ENCODE measurements at regions not wholly inside any gene's neighbourhood (a gene's known extent, or its start where the extent isn't known, plus 50 kb on each side); places are given as distances from the start of the nearest gene placed in this dataset.
"Not testable (repeated sequence)": the region's sequence is repeated elsewhere in the genome, so short reads cannot be mapped to it uniquely, and the experiment has no call there.

- not testable (repeated sequence) for ATAC-seq (replicated peaks in 1 of 2); H3K27ac Mint-ChIP-seq; DNase-seq; H3K9me3 Mint-ChIP-seq; H3K4me1 Mint-ChIP-seq (ENCODE audit: low read depth); H3K36me3 Mint-ChIP-seq (ENCODE audit: insufficient read depth in 2 of 2); H3K4me3 Mint-ChIP-seq; H3K27me3 Mint-ChIP-seq (ENCODE audit: low read depth)
These were observed 221.7 kb upstream of the PRKX start for GRCh38 chrX:3935196-3935595.

DNA sequence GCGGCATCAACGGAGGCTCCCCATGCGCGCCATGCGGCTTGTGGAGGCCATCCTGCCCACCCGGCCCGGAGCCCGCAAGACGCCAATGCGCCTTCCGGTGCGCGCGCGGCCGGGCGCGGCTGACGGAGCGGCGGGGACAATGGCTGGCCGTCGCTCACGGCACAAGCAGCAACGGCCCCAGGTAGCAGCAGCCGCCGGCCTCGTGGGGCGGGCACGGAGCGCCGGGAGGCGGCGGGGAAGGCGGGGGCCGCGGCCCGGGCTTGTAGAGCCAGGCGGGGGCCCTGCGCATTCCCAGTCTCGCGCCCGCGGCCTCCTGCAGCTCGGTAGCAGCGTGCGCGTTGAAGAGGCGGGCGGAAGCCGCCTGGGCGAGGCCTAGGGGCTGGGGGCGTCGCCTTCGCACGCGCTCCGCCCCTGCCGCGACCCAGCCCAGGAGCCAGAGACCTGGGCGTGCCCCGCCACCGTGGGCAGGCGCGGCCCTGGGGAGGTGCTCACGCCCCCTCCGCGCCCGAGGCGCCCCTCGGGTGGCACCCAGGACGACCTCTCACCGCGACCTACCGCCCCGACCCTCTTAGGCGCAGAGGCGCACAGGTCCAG is 207.1 kb upstream of the PRKX start:
- H3K4me3 Mint-ChIP-seq; H3K4me1 Mint-ChIP-seq (ENCODE audit: low read depth); DNase-seq; H3K27me3 Mint-ChIP-seq (ENCODE audit: low read depth); H3K9me3 Mint-ChIP-seq; H3K27ac Mint-ChIP-seq; H3K36me3 Mint-ChIP-seq (ENCODE audit: insufficient read depth in 2 of 2): not testable (repeated sequence)
- ATAC-seq (replicated peaks in 1 of 2), result peak; percentile 98 to 99

DNA sequence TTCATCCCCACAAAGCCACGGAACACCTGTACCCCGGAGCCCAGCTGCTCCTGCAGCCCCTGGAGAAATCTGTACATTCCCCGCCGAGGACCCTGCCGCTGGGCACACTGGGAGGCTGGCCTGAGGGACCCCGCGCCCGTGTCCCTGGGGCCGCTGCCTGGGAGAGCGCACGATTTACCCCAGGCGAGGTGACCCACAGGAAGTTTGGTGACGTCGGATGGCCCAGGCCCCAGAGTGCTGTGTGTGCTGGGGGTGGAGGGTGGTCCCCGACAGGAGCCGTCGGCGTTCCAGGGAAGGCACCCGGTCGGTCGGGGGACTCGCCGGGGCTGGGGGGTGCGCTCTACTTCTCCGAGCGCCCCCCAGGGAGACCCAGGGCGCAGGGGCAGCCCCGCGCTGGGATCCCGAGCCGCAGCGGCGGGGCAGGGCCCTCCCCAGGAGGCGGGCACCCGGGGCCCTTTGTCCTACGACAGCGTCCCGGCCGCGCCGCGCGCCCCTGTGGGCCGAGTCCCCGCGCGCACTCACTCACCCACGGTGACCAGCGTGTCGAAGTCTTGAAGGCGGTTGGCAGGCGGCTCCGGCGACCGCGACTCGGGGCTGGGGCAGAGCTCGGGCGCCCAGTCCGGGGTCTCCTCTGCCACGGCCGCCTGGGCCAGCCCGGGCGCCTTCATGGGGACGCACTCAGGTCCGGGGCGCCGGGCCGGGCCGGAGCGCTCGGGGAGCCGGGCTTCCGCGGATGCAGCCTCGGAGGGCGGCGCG is 206.4 kb upstream of the PRKX start:
- DNase-seq; H3K4me1 Mint-ChIP-seq (ENCODE audit: low read depth); H3K36me3 Mint-ChIP-seq (ENCODE audit: insufficient read depth in 2 of 2); H3K4me3 Mint-ChIP-seq; H3K27ac Mint-ChIP-seq; H3K27me3 Mint-ChIP-seq (ENCODE audit: low read depth); H3K9me3 Mint-ChIP-seq: not testable (repeated sequence)
- peak; percentile 26 to 38 for ATAC-seq (replicated peaks in 1 of 2)

DNA sequence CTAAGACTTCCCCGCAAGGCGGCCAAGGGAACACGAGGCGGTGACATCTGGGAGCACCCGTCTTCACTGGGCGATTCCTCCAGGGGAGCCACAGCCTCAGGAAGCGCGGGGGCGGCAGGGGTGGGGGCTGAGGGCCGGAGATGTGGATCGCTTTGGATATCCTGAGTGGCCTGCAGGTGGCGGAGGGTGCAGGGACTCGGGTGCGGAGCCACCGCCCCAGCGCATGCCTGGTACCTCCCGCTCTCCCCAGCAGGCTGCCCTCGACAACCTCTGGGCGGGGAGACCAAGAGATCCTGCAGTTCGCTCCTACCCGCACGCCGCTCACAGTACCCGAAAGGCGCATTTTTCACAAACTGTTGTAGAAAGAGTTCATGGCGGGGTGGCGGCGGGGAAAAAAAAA is 201.4 kb upstream of the PRKX start:
- not testable (repeated sequence) for H3K36me3 Mint-ChIP-seq (ENCODE audit: insufficient read depth in 2 of 2); H3K27ac Mint-ChIP-seq; DNase-seq; H3K27me3 Mint-ChIP-seq (ENCODE audit: low read depth); H3K4me3 Mint-ChIP-seq; ATAC-seq (replicated peaks in 1 of 2); H3K9me3 Mint-ChIP-seq; H3K4me1 Mint-ChIP-seq (ENCODE audit: low read depth)

DNA sequence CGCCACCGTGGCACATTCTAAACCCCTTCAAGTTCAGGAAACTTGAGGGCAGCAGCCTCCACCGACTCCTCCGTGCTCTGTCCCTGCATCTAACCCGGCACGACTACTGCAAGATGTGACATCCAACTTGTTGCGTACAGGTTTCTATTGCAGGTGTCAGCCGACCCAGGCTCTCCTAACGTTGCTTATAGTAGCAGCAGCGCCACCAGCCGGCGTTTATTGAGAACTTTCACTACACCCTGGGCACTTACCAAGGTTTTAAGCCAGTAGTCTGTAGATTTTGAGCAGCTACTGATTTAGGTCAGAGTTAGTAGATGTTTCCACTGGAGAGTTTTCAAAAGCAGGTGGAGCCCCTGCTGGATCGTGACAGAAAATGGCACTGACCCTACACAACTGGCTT is 200.6 kb upstream of the PRKX start:
- H3K9me3 Mint-ChIP-seq; ATAC-seq (replicated peaks in 1 of 2); DNase-seq; H3K27me3 Mint-ChIP-seq (ENCODE audit: low read depth); H3K4me1 Mint-ChIP-seq (ENCODE audit: low read depth); H3K27ac Mint-ChIP-seq; H3K4me3 Mint-ChIP-seq; H3K36me3 Mint-ChIP-seq (ENCODE audit: insufficient read depth in 2 of 2): not testable (repeated sequence)

- H3K27ac Mint-ChIP-seq; H3K4me1 Mint-ChIP-seq (ENCODE audit: low read depth); H3K4me3 Mint-ChIP-seq; DNase-seq; H3K9me3 Mint-ChIP-seq; H3K27me3 Mint-ChIP-seq (ENCODE audit: low read depth); H3K36me3 Mint-ChIP-seq (ENCODE audit: insufficient read depth in 2 of 2); ATAC-seq (replicated peaks in 1 of 2): not testable (repeated sequence)
These were observed 197.6 kb upstream of the PRKX start for GRCh38 chrX:3911012-3911411.

DNA sequence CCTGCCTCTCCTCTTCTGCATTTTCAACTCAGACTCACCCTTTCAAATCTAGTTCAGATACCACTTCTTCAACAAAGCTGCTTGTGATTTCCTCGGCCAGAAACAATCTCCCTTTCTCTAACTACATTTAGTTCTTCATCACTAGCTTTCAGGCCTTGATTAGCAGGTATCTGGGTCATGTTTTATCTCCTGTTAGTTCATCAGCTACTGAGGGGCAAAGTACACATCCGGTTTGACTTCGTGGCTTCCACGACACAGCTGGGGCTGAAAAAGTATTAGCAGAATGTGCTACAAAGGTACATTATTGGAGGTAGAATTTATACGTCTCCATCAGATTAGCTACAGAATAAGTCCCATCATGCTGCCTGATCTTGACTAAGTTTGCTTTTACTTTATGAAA is 197.2 kb upstream of the PRKX start:
- not testable (repeated sequence) for ATAC-seq (replicated peaks in 1 of 2); H3K9me3 Mint-ChIP-seq; DNase-seq; H3K27ac Mint-ChIP-seq; H3K27me3 Mint-ChIP-seq (ENCODE audit: low read depth); H3K36me3 Mint-ChIP-seq (ENCODE audit: insufficient read depth in 2 of 2); H3K4me1 Mint-ChIP-seq (ENCODE audit: low read depth); H3K4me3 Mint-ChIP-seq

- not testable (repeated sequence) for H3K4me1 Mint-ChIP-seq (ENCODE audit: low read depth); DNase-seq; H3K27me3 Mint-ChIP-seq (ENCODE audit: low read depth); H3K36me3 Mint-ChIP-seq (ENCODE audit: insufficient read depth in 2 of 2); ATAC-seq (replicated peaks in 1 of 2); H3K9me3 Mint-ChIP-seq; H3K27ac Mint-ChIP-seq; H3K4me3 Mint-ChIP-seq
These were observed 192.2 kb upstream of the PRKX start for GRCh38 chrX:3905522-3906258.

- H3K36me3 Mint-ChIP-seq (ENCODE audit: insufficient read depth in 2 of 2); ATAC-seq (replicated peaks in 1 of 2); H3K27me3 Mint-ChIP-seq (ENCODE audit: low read depth); H3K4me3 Mint-ChIP-seq; DNase-seq; H3K27ac Mint-ChIP-seq; H3K9me3 Mint-ChIP-seq; H3K4me1 Mint-ChIP-seq (ENCODE audit: low read depth): not testable (repeated sequence)
These were observed 188.8 kb upstream of the PRKX start for GRCh38 chrX:3902222-3902621.

- H3K4me1 Mint-ChIP-seq (ENCODE audit: low read depth); H3K27me3 Mint-ChIP-seq (ENCODE audit: low read depth); H3K9me3 Mint-ChIP-seq; DNase-seq; H3K27ac Mint-ChIP-seq; H3K36me3 Mint-ChIP-seq (ENCODE audit: insufficient read depth in 2 of 2); ATAC-seq (replicated peaks in 1 of 2); H3K4me3 Mint-ChIP-seq: not testable (repeated sequence)
These were observed 183.3 kb upstream of the PRKX start for GRCh38 chrX:3896755-3897154.

DNA sequence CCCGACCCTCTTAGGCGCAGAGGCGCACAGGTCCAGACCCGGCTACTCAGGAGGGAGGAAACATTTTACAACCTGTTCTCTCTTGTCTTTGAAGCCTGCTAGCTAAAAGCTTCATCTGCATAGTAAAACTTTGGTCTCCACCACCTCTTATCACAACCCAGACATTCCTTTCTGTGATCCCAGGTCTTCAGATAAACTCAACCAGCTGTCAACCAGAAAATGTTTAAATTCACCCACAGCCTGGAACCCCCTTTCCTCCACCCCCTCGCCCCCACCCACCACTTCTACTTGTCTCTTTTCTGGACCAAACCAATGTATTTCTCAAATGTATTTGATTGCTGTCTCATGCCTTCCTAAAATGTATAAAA is 169.1 kb upstream of the PRKX start:
- H3K27ac Mint-ChIP-seq; H3K4me1 Mint-ChIP-seq (ENCODE audit: low read depth); ATAC-seq (replicated peaks in 1 of 2); H3K9me3 Mint-ChIP-seq; DNase-seq; H3K27me3 Mint-ChIP-seq (ENCODE audit: low read depth); H3K36me3 Mint-ChIP-seq (ENCODE audit: insufficient read depth in 2 of 2): not testable (repeated sequence)
- H3K4me3 Mint-ChIP-seq, result peak overlapping the region; percentile 18 to 54

DNA sequence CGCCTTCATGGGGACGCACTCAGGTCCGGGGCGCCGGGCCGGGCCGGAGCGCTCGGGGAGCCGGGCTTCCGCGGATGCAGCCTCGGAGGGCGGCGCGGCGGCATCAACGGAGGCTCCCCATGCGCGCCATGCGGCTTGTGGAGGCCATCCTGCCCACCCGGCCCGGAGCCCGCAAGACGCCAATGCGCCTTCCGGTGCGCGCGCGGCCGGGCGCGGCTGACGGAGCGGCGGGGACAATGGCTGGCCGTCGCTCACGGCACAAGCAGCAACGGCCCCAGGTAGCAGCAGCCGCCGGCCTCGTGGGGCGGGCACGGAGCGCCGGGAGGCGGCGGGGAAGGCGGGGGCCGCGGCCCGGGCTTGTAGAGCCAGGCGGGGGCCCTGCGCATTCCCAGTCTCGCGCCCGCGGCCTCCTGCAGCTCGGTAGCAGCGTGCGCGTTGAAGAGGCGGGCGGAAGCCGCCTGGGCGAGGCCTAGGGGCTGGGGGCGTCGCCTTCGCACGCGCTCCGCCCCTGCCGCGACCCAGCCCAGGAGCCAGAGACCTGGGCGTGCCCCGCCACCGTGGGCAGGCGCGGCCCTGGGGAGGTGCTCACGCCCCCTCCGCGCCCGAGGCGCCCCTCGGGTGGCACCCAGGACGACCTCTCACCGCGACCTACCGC is 168.6 kb upstream of the PRKX start:
- H3K4me3 Mint-ChIP-seq, result peak overlapping the region in 1 of 2 donors; percentile 54
- not testable (repeated sequence) for DNase-seq; H3K27ac Mint-ChIP-seq; H3K9me3 Mint-ChIP-seq; H3K4me1 Mint-ChIP-seq (ENCODE audit: low read depth); H3K36me3 Mint-ChIP-seq (ENCODE audit: insufficient read depth in 2 of 2); H3K27me3 Mint-ChIP-seq (ENCODE audit: low read depth)
- ATAC-seq (replicated peaks in 1 of 2), result peak; percentile 98 to 99

DNA sequence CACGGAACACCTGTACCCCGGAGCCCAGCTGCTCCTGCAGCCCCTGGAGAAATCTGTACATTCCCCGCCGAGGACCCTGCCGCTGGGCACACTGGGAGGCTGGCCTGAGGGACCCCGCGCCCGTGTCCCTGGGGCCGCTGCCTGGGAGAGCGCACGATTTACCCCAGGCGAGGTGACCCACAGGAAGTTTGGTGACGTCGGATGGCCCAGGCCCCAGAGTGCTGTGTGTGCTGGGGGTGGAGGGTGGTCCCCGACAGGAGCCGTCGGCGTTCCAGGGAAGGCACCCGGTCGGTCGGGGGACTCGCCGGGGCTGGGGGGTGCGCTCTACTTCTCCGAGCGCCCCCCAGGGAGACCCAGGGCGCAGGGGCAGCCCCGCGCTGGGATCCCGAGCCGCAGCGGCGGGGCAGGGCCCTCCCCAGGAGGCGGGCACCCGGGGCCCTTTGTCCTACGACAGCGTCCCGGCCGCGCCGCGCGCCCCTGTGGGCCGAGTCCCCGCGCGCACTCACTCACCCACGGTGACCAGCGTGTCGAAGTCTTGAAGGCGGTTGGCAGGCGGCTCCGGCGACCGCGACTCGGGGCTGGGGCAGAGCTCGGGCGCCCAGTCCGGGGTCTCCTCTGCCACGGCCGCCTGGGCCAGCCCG is 167.9 kb upstream of the PRKX start:
- not testable (repeated sequence) for H3K4me1 Mint-ChIP-seq (ENCODE audit: low read depth); H3K4me3 Mint-ChIP-seq; DNase-seq; H3K27ac Mint-ChIP-seq; H3K9me3 Mint-ChIP-seq; H3K36me3 Mint-ChIP-seq (ENCODE audit: insufficient read depth in 2 of 2); H3K27me3 Mint-ChIP-seq (ENCODE audit: low read depth)
- peak; percentile 25 to 34 for ATAC-seq (replicated peaks in 1 of 2)
